ENCODE measurements at regions not wholly inside any gene's neighbourhood (a gene's known extent, or its start where the extent isn't known, plus 50 kb on each side); places are given as distances from the start of the nearest gene placed in this dataset.

DNA sequence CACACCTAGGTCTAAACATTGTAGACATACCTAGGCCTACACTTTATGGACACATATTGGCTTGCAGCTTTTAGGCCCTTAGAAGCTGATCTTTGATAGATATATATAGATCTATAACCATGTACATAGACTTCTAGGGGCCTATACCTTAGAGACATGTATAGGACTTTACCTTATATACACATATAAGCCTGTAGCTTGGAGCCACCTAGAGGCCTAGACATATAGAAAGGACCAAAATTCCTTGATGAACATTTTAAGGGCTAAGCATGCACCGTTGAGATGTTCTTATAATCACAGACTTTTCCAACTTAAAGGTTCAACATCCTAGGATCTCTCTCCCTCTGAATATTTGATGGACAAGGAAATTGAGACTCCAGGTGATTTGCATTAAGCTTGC lies 371.7 kb upstream of the SASH1 start:
- Histone ChIP-seq H3K36me3 (ENCODE audit: control insufficient read depth in 2 of 3, insufficient read depth in 3 of 3, low read length in 3 of 3) (no peaks in the 10 kb centered on the region), H3K4me1 (ENCODE audit: control insufficient read depth in 2 of 3, insufficient read depth in 2 of 3, low read depth in 1 of 3, low read length in 3 of 3) (no peaks in the 10 kb centered on the region), H3K27me3 (ENCODE audit: control insufficient read depth, insufficient read depth, low read length) (no peaks in the 10 kb centered on the region), H3K9me3 (ENCODE audit: control insufficient read depth in 2 of 3, insufficient read depth in 1 of 3, low read length in 3 of 3) (peaks cover 0 to 6% (median 0%) of the 10 kb centered on the region in 3 donors), H3K4me3 (ENCODE audit: low read length in 3 of 3) (no peak overlapping the region), H3K27ac (ENCODE audit: low read depth in 2 of 2, low read length in 2 of 2) (no peak overlapping the region), H3K9ac (ENCODE audit: low read length in 3 of 3) (no peak overlapping the region)
- DNase-seq, result peak in 1 of 5 donors; percentile 25
- FAIRE-seq, result no peak
- intact Hi-C loops (cut with DNase I), result no loop called here
- TF ChIP-seq CTCF (IDR thresholded peaks at IDR 0.05; ENCODE audit: borderline replicate concordance, extremely low read depth, insufficient read depth), result no peak

DNA sequence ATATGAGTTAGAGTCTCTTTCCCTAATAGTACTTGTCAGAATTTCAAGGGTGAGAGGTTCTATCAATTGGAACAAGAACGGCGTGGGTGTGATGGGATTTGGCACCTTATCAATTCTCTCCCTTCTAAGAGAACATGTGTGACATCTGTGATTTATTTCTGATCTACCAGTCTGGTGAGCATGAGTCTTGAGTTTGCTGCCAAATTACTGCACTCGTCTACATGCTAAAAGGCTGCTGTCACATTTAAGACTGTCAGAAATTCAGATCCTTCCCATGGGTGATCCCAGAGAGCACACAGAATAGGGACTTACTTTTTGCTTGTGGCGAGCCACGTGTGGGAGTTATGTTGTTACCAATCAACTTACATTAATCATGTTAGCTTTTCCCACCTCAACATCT lies 370.2 kb upstream of the SASH1 start:
- Histone ChIP-seq H3K27me3 (ENCODE audit: control insufficient read depth, insufficient read depth, low read length) (no peaks in the 10 kb centered on the region), H3K9me3 (ENCODE audit: control insufficient read depth in 2 of 3, insufficient read depth in 1 of 3, low read length in 3 of 3) (peaks cover 0 to 6% (median 0%) of the 10 kb centered on the region in 3 donors), H3K36me3 (ENCODE audit: control insufficient read depth in 2 of 3, insufficient read depth in 3 of 3, low read length in 3 of 3) (no peaks in the 10 kb centered on the region), H3K9ac (ENCODE audit: low read length in 3 of 3) (no peak overlapping the region), H3K4me3 (ENCODE audit: low read length in 3 of 3) (no peak overlapping the region), H3K4me1 (ENCODE audit: control insufficient read depth in 2 of 3, insufficient read depth in 2 of 3, low read depth in 1 of 3, low read length in 3 of 3) (no peaks in the 10 kb centered on the region), H3K27ac (ENCODE audit: low read depth in 2 of 2, low read length in 2 of 2) (no peak overlapping the region)
- FAIRE-seq (no peak), DNase-seq (no peak)
- TF ChIP-seq CTCF (IDR thresholded peaks at IDR 0.05; ENCODE audit: borderline replicate concordance, extremely low read depth, insufficient read depth), result no peak
- intact Hi-C loops (cut with DNase I), result no loop called here

DNA sequence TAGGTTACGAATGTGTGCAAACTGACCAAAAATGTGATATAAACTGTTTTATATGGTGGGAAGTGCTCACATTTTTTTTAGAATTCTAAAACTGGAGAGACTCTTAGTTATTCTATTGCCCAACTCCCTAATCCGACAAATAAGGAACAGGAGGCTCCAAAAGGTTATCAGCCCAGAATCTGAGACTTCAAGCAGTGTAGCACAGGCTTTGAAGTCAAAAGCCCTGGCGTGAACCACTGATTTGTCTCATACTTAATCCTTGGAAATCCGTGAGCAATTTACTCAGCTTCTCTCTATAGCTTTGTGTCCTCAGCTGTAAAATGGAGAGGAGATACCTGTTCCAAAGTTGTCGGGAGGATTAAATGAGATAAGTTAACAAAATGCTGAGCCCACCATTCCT lies 368.8 kb upstream of the SASH1 start:
- Histone ChIP-seq H3K4me1 (ENCODE audit: control insufficient read depth in 2 of 3, insufficient read depth in 2 of 3, low read depth in 1 of 3, low read length in 3 of 3) (no peaks in the 10 kb centered on the region), H3K9me3 (ENCODE audit: control insufficient read depth in 2 of 3, insufficient read depth in 1 of 3, low read length in 3 of 3) (peaks cover 0 to 6% (median 0%) of the 10 kb centered on the region in 3 donors), H3K9ac (ENCODE audit: low read length in 3 of 3) (no peak overlapping the region), H3K27ac (ENCODE audit: low read depth in 2 of 2, low read length in 2 of 2) (no peak overlapping the region), H3K36me3 (ENCODE audit: control insufficient read depth in 2 of 3, insufficient read depth in 3 of 3, low read length in 3 of 3) (no peaks in the 10 kb centered on the region), H3K27me3 (ENCODE audit: control insufficient read depth, insufficient read depth, low read length) (no peaks in the 10 kb centered on the region), H3K4me3 (ENCODE audit: low read length in 3 of 3) (no peak overlapping the region)
- no peak for FAIRE-seq
- no peak for DNase-seq
- no peak for TF ChIP-seq CTCF (IDR thresholded peaks at IDR 0.05; ENCODE audit: borderline replicate concordance, extremely low read depth, insufficient read depth)
- intact Hi-C loops (cut with DNase I), result no loop called here

DNA sequence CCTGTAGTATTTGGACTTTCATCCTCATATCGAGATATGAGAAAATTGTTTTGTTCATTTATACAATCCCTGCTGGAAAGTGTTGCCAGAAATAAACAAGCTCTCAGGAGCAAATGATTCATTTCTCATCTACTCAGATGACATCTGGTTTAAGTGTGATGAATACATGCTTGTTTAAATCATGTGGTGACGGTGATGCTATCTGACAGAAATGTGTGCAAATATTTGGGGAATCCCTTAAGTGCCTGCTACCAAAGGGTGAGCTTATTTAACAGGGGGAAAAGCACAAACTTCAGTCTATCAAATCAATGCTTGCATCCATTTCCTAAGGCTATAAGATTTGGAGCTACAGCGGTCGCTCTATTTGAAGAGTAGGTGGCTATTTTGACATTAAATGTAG lies 368.3 kb upstream of the SASH1 start:
- no peaks in the 10 kb centered on the region for H3K36me3 ChIP-seq (ENCODE audit: control insufficient read depth in 2 of 3, insufficient read depth in 3 of 3, low read length in 3 of 3)
- DNase-seq (no peak), FAIRE-seq (no peak)
- peaks cover 0 to 6% (median 0%) of the 10 kb centered on the region in 3 donors for H3K9me3 ChIP-seq (ENCODE audit: control insufficient read depth in 2 of 3, insufficient read depth in 1 of 3, low read length in 3 of 3)
- H3K4me1 ChIP-seq (ENCODE audit: control insufficient read depth in 2 of 3, insufficient read depth in 2 of 3, low read depth in 1 of 3, low read length in 3 of 3), result no peaks in the 10 kb centered on the region
- no peak overlapping the region for H3K27ac ChIP-seq (ENCODE audit: low read depth in 2 of 2, low read length in 2 of 2)
- H3K4me3 ChIP-seq (ENCODE audit: low read length in 3 of 3), result no peak overlapping the region
- intact Hi-C loops (cut with DNase I), result no loop called here
- H3K27me3 ChIP-seq (ENCODE audit: control insufficient read depth, insufficient read depth, low read length), result no peaks in the 10 kb centered on the region
- TF ChIP-seq CTCF (IDR thresholded peaks at IDR 0.05; ENCODE audit: borderline replicate concordance, extremely low read depth, insufficient read depth), result no peak
- no peak overlapping the region for H3K9ac ChIP-seq (ENCODE audit: low read length in 3 of 3)

All from kidney (tissue), 13 donors.